Neural progenitor cell (in vitro differentiated cells): ENCODE measurements at regions not wholly inside any gene's neighbourhood (a gene's known extent, or its start where the extent isn't known, plus 50 kb on each side); places are given as distances from the start of the nearest gene placed in this dataset.

ENCODE experiments used
- DNase-seq: peaks from one replicate; pipeline ENCODE4 v3.0.0-alpha.2; 2016; ENCODE audit warnings: low spot score
- H2AFZ ChIP-seq: fragments of 200-600 bp; sonication (generic); replicated peaks from 2 replicates; pipeline ENCODE4 v1.6.1; 2016; ENCODE audit warnings: antibody characterized with exemption
- H3F3A ChIP-seq: fragments of 200-600 bp; sonication (generic); 2 replicates; pipeline ENCODE4 v1.6.1; 2016; ENCODE audit warnings: antibody characterized with exemption, low read depth
- H3K27ac ChIP-seq: fragments of 200-600 bp; sonication (generic); 2 replicates; pipeline ENCODE4 v1.5.1; 2016; ENCODE audit warnings: mild to moderate bottlenecking
- H3K27me3 ChIP-seq: fragments of 200-600 bp; sonication (generic); 2 replicates; pipeline ENCODE4 v1.6.1; 2016; ENCODE audit warnings: mild to moderate bottlenecking, moderate library complexity
- H3K36me3 ChIP-seq: fragments of 200-600 bp; sonication (generic); 2 replicates; pipeline ENCODE4 v1.5.1; 2016
- H3K4me1 ChIP-seq: fragments of 200-600 bp; sonication (generic); 2 replicates; pipeline ENCODE4 v1.6.1; 2016; ENCODE audit warnings: mixed run types
- H3K4me2 ChIP-seq: fragments of 200-600 bp; sonication (generic); 2 replicates; pipeline ENCODE4 v1.6.1; 2016
- H3K4me3 ChIP-seq: fragments of 200-600 bp; sonication (generic); 2 replicates; pipeline ENCODE4 v1.5.1; 2016
- H3K79me2 ChIP-seq: fragments of 200-600 bp; sonication (generic); 2 replicates; pipeline ENCODE4 v1.6.1; 2016; ENCODE audit warnings: low read depth
- H3K9ac ChIP-seq: fragments of 200-600 bp; sonication (generic); 2 replicates; pipeline ENCODE4 v1.6.1; 2016
- H3K9me3 ChIP-seq: fragments of 200-600 bp; sonication (generic); 2 replicates; pipeline ENCODE4 v1.5.1; 2016; ENCODE audit warnings: low read depth
- H4K20me1 ChIP-seq: fragments of 200-600 bp; sonication (generic); 2 replicates; pipeline ENCODE4 v1.6.1; 2016; ENCODE audit warnings: low read depth
- H3K27ac Mint-ChIP-seq: 3 replicates; pipeline ENCODE4 v1.8.0; 2021; ENCODE audit warnings: mixed read lengths
- H3K27me3 Mint-ChIP-seq: 2 replicates; pipeline ENCODE4 v1.8.0; 2022; ENCODE audit warnings: low read depth, mild to moderate bottlenecking, inconsistent platforms, moderate library complexity, mixed read lengths; ENCODE audit not compliant: insufficient read depth
- H3K36me3 Mint-ChIP-seq: 3 replicates; pipeline ENCODE4 v1.8.0; 2021; ENCODE audit warnings: mixed read lengths
- H3K4me1 Mint-ChIP-seq: 3 replicates; pipeline ENCODE4 v1.8.0; 2021; ENCODE audit warnings: mixed read lengths
- H3K4me3 Mint-ChIP-seq: 3 replicates; pipeline ENCODE4 v1.8.0; 2021; ENCODE audit warnings: mild to moderate bottlenecking, moderate library complexity, mixed read lengths
- H3K9me3 Mint-ChIP-seq: 3 replicates; pipeline ENCODE4 v1.8.0; 2020; ENCODE audit warnings: mixed read lengths
- CTCF ChIP-seq: fragments of 200-600 bp; sonication (generic); IDR thresholded peaks from 2 replicates; pipeline ENCODE4 v1.5.1; 2017; ENCODE audit warnings: antibody characterized with exemption, mild to moderate bottlenecking
- EZH2 ChIP-seq: fragments of 200-600 bp; sonication (generic); IDR thresholded peaks from 2 replicates; pipeline ENCODE4 v1.6.1; 2017; ENCODE audit warnings: antibody characterized with exemption, mild to moderate bottlenecking, moderate library complexity
- EZH2phosphoT487 ChIP-seq: fragments of 200-600 bp; sonication (generic); IDR thresholded peaks from 2 replicates; pipeline ENCODE4 v1.6.1; 2017; ENCODE audit warnings: antibody characterized with exemption

- Mint-ChIP-seq H3K27ac (no peak overlapping the region), H3K4me3 (no peak overlapping the region), H3K4me1 (no peaks in the 10 kb centered on the region), H3K27me3 (peaks cover 5% of the 10 kb centered on the region), H3K36me3 (no peaks in the 10 kb centered on the region), H3K9me3 (no peaks in the 10 kb centered on the region)
- Histone ChIP-seq H4K20me1 (no peaks in the 10 kb centered on the region), H3K27ac (no peak overlapping the region), H3K27me3 (no peaks in the 10 kb centered on the region), H3K36me3 (no peaks in the 10 kb centered on the region), H3K9me3 (no peaks in the 10 kb centered on the region), H2AFZ (no peak overlapping the region), H3F3A (no peaks in the 10 kb centered on the region), H3K9ac (no peak overlapping the region), H3K79me2 (no peaks in the 10 kb centered on the region), H3K4me1 (no peaks in the 10 kb centered on the region), H3K4me2 (no peak overlapping the region), H3K4me3 (no peak overlapping the region)
- TF ChIP-seq EZH2 = no peak
- TF ChIP-seq CTCF = no peak
- no peak for TF ChIP-seq EZH2phosphoT487
- no peak for DNase-seq
Measured at GRCh38 chr7:42698600-42699374, 213.1 kb downstream of the C7orf25 start.

GRCh38 chr7:42694894-42695507, 216.9 kb downstream of the C7orf25 start:
- no peak overlapping the region for H3K4me3 ChIP-seq
- no peak overlapping the region for H3K27ac Mint-ChIP-seq
- no peak for DNase-seq
- peaks cover 4% of the 10 kb centered on the region for H3K9me3 Mint-ChIP-seq
- H3K79me2 ChIP-seq = no peaks in the 10 kb centered on the region
- H3K4me1 ChIP-seq = peaks cover 3% of the 10 kb centered on the region
- H3F3A ChIP-seq = no peaks in the 10 kb centered on the region
- H3K4me3 Mint-ChIP-seq = no peak overlapping the region
- peaks cover 3% of the 10 kb centered on the region for H3K27me3 Mint-ChIP-seq
- TF ChIP-seq EZH2 = no peak
- no peak for TF ChIP-seq EZH2phosphoT487
- TF ChIP-seq CTCF = no peak
- no peaks in the 10 kb centered on the region for H3K36me3 ChIP-seq
- no peaks in the 10 kb centered on the region for H3K36me3 Mint-ChIP-seq
- no peak overlapping the region for H3K4me2 ChIP-seq
- peaks cover 12% of the 10 kb centered on the region for H3K4me1 Mint-ChIP-seq
- no peak overlapping the region for H3K27ac ChIP-seq
- H2AFZ ChIP-seq = no peak overlapping the region
- H3K9me3 ChIP-seq = no peaks in the 10 kb centered on the region
- no peak overlapping the region for H3K9ac ChIP-seq
- no peaks in the 10 kb centered on the region for H3K27me3 ChIP-seq
- no peaks in the 10 kb centered on the region for H4K20me1 ChIP-seq

- TF ChIP-seq EZH2phosphoT487 (no peak), CTCF (no peak), EZH2 (no peak)
- H3K27me3 Mint-ChIP-seq = peaks cover 7% of the 10 kb centered on the region
- peaks cover 3% of the 10 kb centered on the region for H3K4me1 ChIP-seq
- no peak for DNase-seq
- H4K20me1 ChIP-seq = no peaks in the 10 kb centered on the region
- H3K27ac Mint-ChIP-seq = no peak overlapping the region
- H3K27ac ChIP-seq = no peak overlapping the region
- no peaks in the 10 kb centered on the region for H3K9me3 ChIP-seq
- peaks cover 5% of the 10 kb centered on the region for H3K9me3 Mint-ChIP-seq
- peaks cover 12% of the 10 kb centered on the region for H3K4me1 Mint-ChIP-seq
- no peak overlapping the region for H3K4me2 ChIP-seq
- H3K4me3 Mint-ChIP-seq = no peak overlapping the region
- H3K36me3 Mint-ChIP-seq = peaks cover 4% of the 10 kb centered on the region
- H3K4me3 ChIP-seq = no peak overlapping the region
- no peaks in the 10 kb centered on the region for H3K27me3 ChIP-seq
- no peak overlapping the region for H3K9ac ChIP-seq
- no peaks in the 10 kb centered on the region for H3K79me2 ChIP-seq
- H3F3A ChIP-seq = no peaks in the 10 kb centered on the region
- H2AFZ ChIP-seq = no peak overlapping the region
- no peaks in the 10 kb centered on the region for H3K36me3 ChIP-seq
Measured at GRCh38 chr7:42693722-42694121, 218.1 kb downstream of the C7orf25 start.
